HCT116 (cell line): ENCODE measurements at regions not wholly inside any gene's neighbourhood (a gene's known extent, or its start where the extent isn't known, plus 50 kb on each side); places are given as distances from the start of the nearest gene placed in this dataset.

ENCODE experiments used
- ATAC-seq: fragments of 200-7000 bp; cut with Tn5 transposase; 2 replicates; pipeline ENCODE4 v1.9.1; 2020; ENCODE audit warnings: mild to moderate bottlenecking, moderate library complexity
- BruUV-seq: library from RNA; stranded (reverse); fragments of 400-500 nt; replicated peaks from 2 replicates; lab custom pipeline; 2021; lab: Mats Ljungman, UMichigan
- CTCF ChIA-PET: fragments of 300-600 bp; sonication (Branson Sonifier 250); formaldehyde crosslinking; loops from one replicate; lab custom pipeline; 2021; ENCODE audit warnings: antibody characterized with exemption; lab: Charles Lee
- POLR2A ChIA-PET: fragments of 300-600, 350-600 bp; sonication (Branson Sonifier 250); formaldehyde crosslinking; loops from one replicate; lab custom pipeline; 2021; ENCODE audit warnings: antibody characterized with exemption; lab: Charles Lee
- RAD21 ChIA-PET, 2 experiments: fragments of 300-600 bp; sonication (Branson Sonifier 250); formaldehyde crosslinking; loops; one replicate each; lab custom pipeline; 2023; ENCODE audit warnings: low total read pairs in 2 of 2; ENCODE audit not compliant: uncharacterized antibody in 2 of 2, unreplicated experiment in 2 of 2, low non-redundant PET in 1 of 2; lab: Charles Lee
- DNase-seq: peaks from one replicate; pipeline ENCODE4 v3.0.0-alpha.2; 2010; ENCODE audit warnings: low read depth, low spot score
- H2AFZ ChIP-seq: fragments of 200-600 bp; shearing (Covaris generic), sonication (generic); 2 replicates; pipeline ENCODE4 v1.6.1; 2017; ENCODE audit warnings: low read depth, mixed run types, mixed read lengths, antibody characterized with exemption, low read length; ENCODE audit not compliant: poor library complexity, severe bottlenecking
- H3K27ac ChIP-seq: 2 replicates; pipeline ENCODE4 v1.5.1; 2012; ENCODE audit warnings: low read depth, low read length
- H3K27me3 ChIP-seq: fragments of 200-600 bp; sonication (generic); 2 replicates; pipeline ENCODE4 v1.6.1; 2016; ENCODE audit warnings: mixed run types, low read length, mixed read lengths; ENCODE audit not compliant: insufficient read depth
- H3K36me3 ChIP-seq, 2 experiments: fragments of 200-500 bp in 1 of 2; fragments of 200-600 bp in 1 of 2; sonication (Bioruptor generic) in 1 of 2; sonication (generic) in 1 of 2; 2 replicates each; pipeline versions ENCODE4 v1.5.1 to v1.6.1; 2014 to 2016; ENCODE audit warnings: low read length in 2 of 2, inconsistent platforms in 1 of 2, mixed read lengths in 1 of 2, mixed run types in 1 of 2; ENCODE audit not compliant: insufficient read depth in 2 of 2, control insufficient read depth in 1 of 2
- H3K4me1 ChIP-seq, 2 experiments: fragments of 200-600 bp in 1 of 2; sonication (generic) in 1 of 2; 2 replicates each; pipeline versions ENCODE4 v1.5.1 to v1.6.1; 2012 to 2017; ENCODE audit warnings: low read length in 2 of 2, inconsistent platforms in 1 of 2, mild to moderate bottlenecking in 1 of 2, mixed read lengths in 1 of 2, mixed run types in 1 of 2, moderate library complexity in 1 of 2; ENCODE audit not compliant: insufficient read depth in 2 of 2, control insufficient read depth in 1 of 2
- H3K4me2 ChIP-seq: fragments of 200-600 bp; sonication (generic); 2 replicates; pipeline ENCODE4 v1.6.1; 2017; ENCODE audit warnings: mixed run types, low read length, mixed read lengths
- H3K4me3 ChIP-seq, 2 experiments: fragments of 200-600 bp in 1 of 2; sonication (generic) in 1 of 2; replicated peaks in 1 of 2; 2 replicates each; pipeline ENCODE4 v1.5.1; 2011 to 2016; ENCODE audit warnings: low read length in 2 of 2, control low read depth in 1 of 2, low read depth in 1 of 2, mild to moderate bottlenecking in 1 of 2, mixed read lengths in 1 of 2, mixed run types in 1 of 2
- H3K79me2 ChIP-seq: fragments of 200-600 bp; sonication (generic); 2 replicates; pipeline ENCODE4 v1.6.1; 2017; ENCODE audit warnings: mild to moderate bottlenecking, mixed run types, low read length, moderate library complexity, mixed read lengths; ENCODE audit not compliant: insufficient read depth
- H3K9ac ChIP-seq: fragments of 200-600 bp; sonication (generic); 2 replicates; pipeline ENCODE4 v1.6.1; 2016; ENCODE audit warnings: low read length, mixed read lengths
- H3K9me2 ChIP-seq: fragments of 200-600 bp; sonication (generic), shearing (Covaris generic); 2 replicates; pipeline ENCODE4 v1.6.1; 2017; ENCODE audit warnings: mixed run types, mild to moderate bottlenecking, moderate library complexity; ENCODE audit not compliant: insufficient read depth
- H3K9me3 ChIP-seq, 2 experiments: fragments of 200-500 bp in 1 of 2; fragments of 200-600 bp in 1 of 2; sonication (Bioruptor generic) in 1 of 2; sonication (generic) in 1 of 2; 2 replicates each; pipeline ENCODE4 v1.6.1; 2014 to 2017; ENCODE audit warnings: low read length in 2 of 2, mixed read lengths in 2 of 2, inconsistent platforms in 1 of 2, low read depth in 1 of 2, mild to moderate bottlenecking in 1 of 2, mixed run types in 1 of 2, moderate library complexity in 1 of 2; ENCODE audit not compliant: control insufficient read depth in 1 of 2, insufficient read depth in 1 of 2
- H4K20me1 ChIP-seq: fragments of 200-600 bp; sonication (generic), shearing (Covaris generic); 2 replicates; pipeline ENCODE4 v1.6.1; 2017; ENCODE audit warnings: mixed run types, mild to moderate bottlenecking, moderate library complexity; ENCODE audit not compliant: insufficient read depth
- ELF1 ChIP-seq: IDR thresholded peaks from 2 replicates; pipeline ENCODE4 v1.6.1; 2012; ENCODE audit warnings: low read depth, borderline replicate concordance
- EZH2 ChIP-seq: fragments of 200-600 bp; sonication (generic); IDR thresholded peaks from 2 replicates; pipeline ENCODE4 v1.6.1; 2017; ENCODE audit warnings: antibody characterized with exemption, mixed run types
- POLR2A ChIP-seq: IDR thresholded peaks from 2 replicates; pipeline ENCODE4 v1.7.0; 2011; ENCODE audit warnings: borderline replicate concordance; ENCODE audit not compliant: insufficient read depth, insufficient read length; ENCODE audit errors: extremely low read depth
- RAD21 ChIP-seq: IDR thresholded peaks from 2 replicates; pipeline ENCODE4 v1.6.1; 2012; ENCODE audit warnings: low read depth, mild to moderate bottlenecking
- SP1 ChIP-seq: IDR thresholded peaks from 2 replicates; pipeline ENCODE4 v1.6.1; 2012; ENCODE audit warnings: low read depth
- intact Hi-C: fragments of 100-400 bp; cut with micrococcal nuclease; formaldehyde crosslinking; loops from 2 replicates; pipeline ENCODE4 v1.10.0; 2022
- TF ChIP-seq, protein P1 (sequence below): IDR thresholded peaks from 2 replicates; pipeline ENCODE4 v1.6.1; 2012
- TF ChIP-seq, protein P2 (sequence below), 3 experiments: fragments of 200-600 bp in 1 of 3; sonication (generic) in 1 of 3; IDR thresholded peaks in 2 of 3; conservative IDR thresholded peaks in 1 of 3; 2 replicates each; pipeline ENCODE4 v1.5.1; 2012 to 2017; ENCODE audit warnings: low read depth in 2 of 3, low read length in 2 of 3, antibody characterized with exemption in 1 of 3, borderline replicate concordance in 1 of 3, control low read depth in 1 of 3, mild to moderate bottlenecking in 1 of 3, mixed read lengths in 1 of 3, mixed run types in 1 of 3, moderate library complexity in 1 of 3; ENCODE audit not compliant: insufficient read depth in 1 of 3

GRCh38 chr4:129326571-129327460 lies 230.9 kb downstream of the C4orf33 start (continued):
- TF ChIP-seq, protein P1, sequence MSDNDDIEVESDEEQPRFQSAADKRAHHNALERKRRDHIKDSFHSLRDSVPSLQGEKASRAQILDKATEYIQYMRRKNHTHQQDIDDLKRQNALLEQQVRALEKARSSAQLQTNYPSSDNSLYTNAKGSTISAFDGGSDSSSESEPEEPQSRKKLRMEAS, result no peak
- no peak for TF ChIP-seq ELF1
- TF ChIP-seq RAD21, result no peak

DNA sequence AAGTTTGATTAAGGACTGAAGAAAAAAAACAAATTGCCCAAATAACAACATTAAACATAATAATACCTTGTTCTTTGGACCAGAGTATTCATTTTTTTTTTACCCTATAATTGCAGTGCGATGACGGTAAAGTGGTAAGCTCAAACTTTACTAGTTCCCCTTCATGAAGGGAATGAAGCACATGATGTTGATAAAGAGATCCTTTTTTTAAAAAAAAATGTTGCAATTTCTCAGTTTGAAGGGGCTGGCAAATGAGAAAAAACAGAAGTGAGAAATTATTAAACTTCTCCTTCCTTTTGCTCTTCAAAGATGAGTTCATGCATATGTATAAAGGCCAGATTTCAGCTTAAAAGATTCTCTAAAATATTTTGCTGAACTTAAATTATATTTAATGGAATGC lies 231.7 kb downstream of the C4orf33 start:
- Histone ChIP-seq H3K9me3 (no peaks in the 10 kb centered on the region), H4K20me1 (no peaks in the 10 kb centered on the region), H3K36me3 (no peaks in the 10 kb centered on the region), H3K9ac (no peak overlapping the region), H3K27me3 (no peaks in the 10 kb centered on the region), H3K27ac (no peak overlapping the region), H3K79me2 (no peaks in the 10 kb centered on the region), H3K4me1 (no peaks in the 10 kb centered on the region), H2AFZ (no peak overlapping the region), H3K4me3 (no peak overlapping the region), H3K9me2 (no peaks in the 10 kb centered on the region), H3K4me2 (no peak overlapping the region)
- no TSS peak for BruUV-seq
- intact Hi-C loops, result no loop called here
- CTCF ChIA-PET, result no interaction called here
- TF ChIP-seq SP1, result no peak
- TF ChIP-seq, protein P2, sequence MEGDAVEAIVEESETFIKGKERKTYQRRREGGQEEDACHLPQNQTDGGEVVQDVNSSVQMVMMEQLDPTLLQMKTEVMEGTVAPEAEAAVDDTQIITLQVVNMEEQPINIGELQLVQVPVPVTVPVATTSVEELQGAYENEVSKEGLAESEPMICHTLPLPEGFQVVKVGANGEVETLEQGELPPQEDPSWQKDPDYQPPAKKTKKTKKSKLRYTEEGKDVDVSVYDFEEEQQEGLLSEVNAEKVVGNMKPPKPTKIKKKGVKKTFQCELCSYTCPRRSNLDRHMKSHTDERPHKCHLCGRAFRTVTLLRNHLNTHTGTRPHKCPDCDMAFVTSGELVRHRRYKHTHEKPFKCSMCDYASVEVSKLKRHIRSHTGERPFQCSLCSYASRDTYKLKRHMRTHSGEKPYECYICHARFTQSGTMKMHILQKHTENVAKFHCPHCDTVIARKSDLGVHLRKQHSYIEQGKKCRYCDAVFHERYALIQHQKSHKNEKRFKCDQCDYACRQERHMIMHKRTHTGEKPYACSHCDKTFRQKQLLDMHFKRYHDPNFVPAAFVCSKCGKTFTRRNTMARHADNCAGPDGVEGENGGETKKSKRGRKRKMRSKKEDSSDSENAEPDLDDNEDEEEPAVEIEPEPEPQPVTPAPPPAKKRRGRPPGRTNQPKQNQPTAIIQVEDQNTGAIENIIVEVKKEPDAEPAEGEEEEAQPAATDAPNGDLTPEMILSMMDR (IDR thresholded peaks at IDR 0.05 in 2 of 3, conservative IDR thresholded peaks at IDR 0.05 in 1 of 3; ENCODE audit: borderline replicate concordance in 1 of 3, insufficient read depth in 1 of 3, low read depth in 2 of 3, low read length in 2 of 3), result no peak
- TF ChIP-seq, protein P1, result no peak
- no peak for TF ChIP-seq EZH2
- no peak for TF ChIP-seq POLR2A
- POLR2A ChIA-PET, result no interaction called here
- DNase-seq, result no peak
- RAD21 ChIA-PET, result no interaction called here
- ATAC-seq, result no peak
